NCI-H460 (cell line): ENCODE measurements at regions not wholly inside any gene's neighbourhood (a gene's known extent, or its start where the extent isn't known, plus 50 kb on each side); places are given as distances from the start of the nearest gene placed in this dataset.
"Not testable (repeated sequence)": the region's sequence is repeated elsewhere in the genome, so short reads cannot be mapped to it uniquely, and the experiment has no call there.

Source experiments
- DNase-seq: peaks from one replicate; pipeline ENCODE4 v3.0.0-alpha.2; 2016; ENCODE audit warnings: low read depth; ENCODE audit errors: extremely low read depth

DNA sequence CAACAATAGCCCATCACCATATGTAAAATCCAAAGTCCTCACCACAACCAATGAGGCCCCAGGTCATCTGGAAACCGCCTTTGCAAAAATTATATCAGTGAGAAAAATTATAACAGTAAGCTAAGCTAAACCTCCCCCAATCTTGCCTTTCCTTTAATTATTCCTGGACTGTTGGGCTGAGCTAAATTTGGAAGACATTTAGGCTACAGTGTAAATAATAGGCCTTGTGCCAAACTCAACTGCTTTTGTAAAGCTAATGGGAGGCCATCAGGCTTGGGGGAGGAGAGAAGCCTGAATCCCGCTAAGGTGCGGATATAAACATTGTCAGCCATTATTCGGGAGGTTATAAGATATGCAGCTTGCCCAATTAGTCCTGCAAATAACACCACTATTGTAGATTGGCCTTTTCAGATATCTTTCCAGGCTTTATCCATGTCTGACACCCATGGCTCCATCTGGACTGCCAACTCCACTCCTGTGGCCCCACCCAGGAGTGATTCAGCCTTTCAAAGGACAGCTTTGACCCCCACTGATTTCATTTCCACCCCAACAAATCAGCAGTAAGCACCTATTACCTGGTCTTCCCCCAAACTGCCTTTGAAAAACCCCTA, 53.0 kb upstream of the CA12 start:
- DNase-seq = no peak

DNA sequence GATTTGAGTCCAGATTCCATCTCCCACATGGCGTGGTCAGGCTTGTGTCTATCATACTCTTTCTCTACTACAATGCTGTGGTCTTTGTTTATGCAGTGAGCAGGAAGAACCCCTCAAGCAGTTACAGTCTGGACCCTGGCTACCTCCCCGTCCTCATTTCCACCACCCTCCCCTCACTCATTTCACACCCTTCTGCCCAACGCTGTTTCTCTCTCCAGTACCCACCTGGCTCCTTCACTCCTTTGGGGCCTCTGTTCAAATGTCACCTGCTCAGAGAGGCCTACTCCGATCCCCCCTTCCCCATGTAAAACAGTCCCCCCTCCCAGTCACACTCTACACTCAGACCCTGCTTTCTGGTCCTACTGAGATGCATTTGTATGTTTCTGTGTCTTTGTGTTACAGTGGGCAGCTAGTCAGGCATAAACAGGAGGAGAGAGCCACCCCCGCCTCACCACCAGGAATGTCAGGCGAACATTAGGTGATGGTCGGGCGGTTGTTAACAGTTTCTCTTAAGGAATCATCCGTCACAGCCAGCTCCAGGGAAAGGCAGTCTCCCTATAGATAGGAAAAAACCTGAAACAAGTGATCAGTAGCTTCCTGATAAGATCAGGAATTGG, 53.7 kb upstream of the CA12 start:
- DNase-seq = no peak

DNA sequence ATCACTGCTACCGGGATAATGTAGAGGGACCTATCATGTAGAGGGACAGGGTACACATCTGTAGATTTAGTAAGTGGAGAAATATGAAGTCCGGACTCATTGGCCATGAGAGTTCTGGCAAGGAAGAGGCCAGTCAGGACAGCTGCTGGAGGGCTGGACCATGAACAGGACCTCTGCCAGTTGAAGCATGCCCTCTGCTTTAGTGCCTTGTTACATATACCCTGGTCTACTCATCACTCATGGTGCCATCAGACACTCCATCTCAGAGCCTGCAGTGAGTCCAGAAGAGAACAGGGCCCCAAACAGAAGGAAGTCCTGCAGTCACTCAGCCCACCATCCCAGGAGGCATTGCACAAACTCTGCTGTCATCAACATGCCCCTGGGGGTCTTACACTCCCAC, 54.7 kb upstream of the CA12 start:
- no peak for DNase-seq

DNA sequence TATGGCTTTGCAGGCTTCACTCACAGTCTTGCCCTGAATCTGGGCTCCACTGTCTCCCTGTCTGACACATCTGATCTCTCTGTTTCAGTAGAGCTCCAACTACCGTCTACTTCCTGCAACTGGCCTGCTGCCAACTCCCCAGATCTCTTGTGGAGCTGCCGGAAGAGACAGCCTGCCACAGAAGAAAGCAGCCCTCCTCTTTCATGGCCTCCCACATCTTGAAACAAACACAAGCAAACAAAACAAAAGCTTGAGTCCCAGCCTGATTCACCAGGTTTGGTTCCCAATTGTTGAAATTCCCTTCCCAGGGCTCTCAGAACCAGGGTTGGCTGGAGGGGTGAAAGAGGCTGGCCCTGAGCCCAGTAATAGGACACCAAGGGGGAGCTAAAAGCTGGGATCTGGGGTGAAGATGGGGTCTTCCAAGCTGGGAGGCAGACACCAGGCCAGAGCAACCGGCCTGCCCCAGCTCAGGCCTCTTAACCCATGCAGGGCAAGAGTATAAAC, 55.3 kb upstream of the CA12 start:
- DNase-seq = peak; percentile 13

DNA sequence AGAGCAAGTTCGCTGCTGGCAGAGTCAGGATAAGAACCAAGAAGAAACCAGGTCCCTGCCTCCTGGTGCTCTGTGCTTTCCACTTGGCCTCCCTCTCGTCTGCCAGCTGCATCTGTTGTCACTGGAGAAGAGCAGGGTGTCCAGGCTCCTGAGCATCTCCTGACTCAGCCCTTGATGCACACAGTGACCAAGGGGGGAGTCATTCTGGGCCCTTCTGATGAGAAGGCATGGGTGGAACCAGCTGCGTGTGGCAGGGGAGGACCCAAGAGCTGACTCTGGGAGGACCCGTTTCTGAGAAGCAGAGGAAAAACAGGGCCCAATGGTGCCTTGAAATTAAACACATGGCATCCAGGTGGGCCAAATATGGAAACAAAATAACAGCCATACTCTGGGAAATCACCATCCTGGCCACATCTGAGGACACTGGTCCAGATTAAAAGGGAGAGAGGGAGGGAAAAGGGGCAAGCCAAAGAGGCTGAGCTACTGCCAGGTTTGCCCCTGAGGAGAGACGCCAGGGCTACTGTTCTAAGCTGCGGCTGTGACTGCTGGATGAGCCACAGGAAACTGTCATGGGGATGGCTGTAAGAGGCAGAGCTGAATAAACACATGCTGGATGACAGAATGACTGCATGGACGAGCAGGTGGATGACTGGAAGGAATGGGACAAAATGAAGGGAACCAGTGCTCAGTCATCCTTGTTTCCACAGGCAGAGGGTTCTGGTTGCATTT, 58.1 kb upstream of the CA12 start:
- DNase-seq = no peak

DNA sequence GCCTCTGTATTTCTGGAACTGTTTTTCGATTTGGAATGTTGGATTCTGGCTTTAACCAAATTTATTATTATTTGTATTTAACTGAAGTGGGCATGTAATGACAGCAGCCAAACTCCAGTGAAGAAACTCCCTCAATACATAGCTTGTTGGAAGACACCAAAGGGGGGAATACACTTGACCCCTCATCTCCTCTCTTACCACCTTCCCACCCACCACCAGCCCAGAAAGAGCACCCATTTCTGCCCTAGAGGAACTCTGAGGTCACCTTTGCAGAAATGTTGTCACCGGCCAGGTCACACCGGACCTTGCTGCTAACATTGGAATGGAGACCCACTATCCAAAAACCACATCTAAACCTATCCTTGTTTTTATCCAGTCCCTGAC, 58.6 kb upstream of the CA12 start:
- DNase-seq = no peak

DNA sequence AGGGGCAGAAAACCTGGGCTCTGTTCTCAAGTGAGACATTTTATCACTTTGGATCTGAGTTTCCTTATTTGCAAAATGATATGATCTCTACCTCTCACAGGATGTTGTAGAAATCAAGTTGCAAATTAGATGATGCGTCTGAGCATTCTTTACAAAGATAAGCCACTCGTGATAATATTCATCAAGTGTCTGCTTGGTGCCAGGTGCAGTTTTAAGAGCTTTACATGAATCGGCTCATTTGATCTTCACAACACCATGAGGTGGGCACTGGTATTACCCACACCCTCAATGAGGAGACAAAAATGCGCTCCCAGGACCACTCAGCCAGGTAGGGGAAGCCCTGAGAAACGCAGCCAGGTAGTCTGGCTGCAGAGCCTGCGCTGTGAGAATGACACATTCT, 59.1 kb upstream of the CA12 start:
- DNase-seq = no peak

DNA sequence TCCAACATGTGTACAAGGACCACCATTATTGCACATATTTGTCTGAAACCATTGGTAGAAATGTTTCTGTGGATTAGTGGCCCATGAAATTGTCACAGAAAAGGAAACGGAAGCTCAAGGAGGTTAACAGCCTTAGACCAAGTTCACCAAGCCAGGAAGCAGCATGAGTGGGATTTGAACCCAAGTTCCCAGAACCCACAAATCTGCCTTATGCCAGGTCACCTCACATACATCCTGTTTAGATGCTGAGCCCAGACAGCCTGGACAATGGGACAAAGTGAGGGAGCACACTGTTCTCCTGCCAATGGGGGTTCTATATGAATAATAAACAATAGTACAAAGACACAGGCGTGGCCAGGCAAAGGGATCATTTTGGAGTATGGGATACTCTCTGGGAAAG, 59.6 kb upstream of the CA12 start:
- DNase-seq = no peak

DNA sequence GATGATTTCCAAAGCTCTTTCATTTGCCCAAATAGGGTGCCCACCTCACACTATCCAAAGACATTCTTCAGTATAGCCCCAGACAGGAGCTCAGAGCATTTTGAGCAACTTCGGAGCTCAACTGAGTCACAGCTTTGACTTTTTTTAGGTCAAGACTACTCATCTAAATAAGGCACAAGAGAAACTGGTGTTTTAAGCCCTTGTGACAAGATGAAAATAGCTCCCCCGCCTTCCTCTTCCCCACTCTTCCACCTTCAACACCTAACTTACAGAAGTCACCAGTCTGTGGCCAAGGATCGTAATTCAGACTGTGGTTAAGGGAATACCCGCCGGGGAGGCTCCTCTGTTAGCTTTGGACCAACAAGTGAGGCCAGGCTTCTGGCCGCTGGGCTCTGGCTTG, 60.4 kb upstream of the CA12 start:
- no peak for DNase-seq

DNA sequence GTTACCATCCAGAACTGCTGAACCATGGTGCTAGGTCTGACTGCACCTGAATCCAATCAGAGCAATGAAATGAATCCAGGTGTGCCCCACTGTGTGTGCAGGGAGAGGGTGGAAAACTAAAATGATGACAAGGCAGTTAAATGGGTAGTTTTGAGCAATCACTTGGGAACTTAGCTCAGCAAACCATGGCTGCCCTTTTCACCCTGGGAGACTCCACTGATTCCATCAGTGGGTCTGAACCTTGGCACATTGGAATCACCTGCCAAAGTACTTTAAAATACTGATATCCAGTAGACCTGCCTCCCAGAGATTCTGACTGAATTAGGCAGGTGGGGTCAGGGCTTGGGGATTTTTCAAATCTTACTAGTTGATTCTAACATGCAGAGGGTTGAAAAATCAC, 59.8 kb upstream of the USP3 start:
- no peak for DNase-seq

DNA sequence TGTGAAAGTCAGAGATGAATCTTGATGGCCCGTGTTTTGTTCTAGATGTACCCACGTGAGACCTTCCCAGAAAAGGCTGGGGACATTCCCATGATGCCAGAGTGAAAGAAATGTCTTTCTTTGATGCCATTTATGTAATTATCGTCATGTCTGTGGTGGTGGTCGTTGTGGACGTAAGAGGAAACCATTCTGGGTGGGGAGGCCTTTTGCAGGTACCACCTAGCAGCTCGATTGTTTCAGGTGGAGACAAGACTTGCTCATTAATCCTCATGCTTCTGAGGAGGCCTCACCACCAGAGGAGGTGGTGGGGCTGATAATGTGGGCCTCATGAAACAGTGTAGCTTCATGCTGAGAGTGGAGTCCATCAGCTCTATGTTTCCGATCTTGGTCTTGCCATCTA, 58.1 kb upstream of the USP3 start:
- DNase-seq = no peak

DNA sequence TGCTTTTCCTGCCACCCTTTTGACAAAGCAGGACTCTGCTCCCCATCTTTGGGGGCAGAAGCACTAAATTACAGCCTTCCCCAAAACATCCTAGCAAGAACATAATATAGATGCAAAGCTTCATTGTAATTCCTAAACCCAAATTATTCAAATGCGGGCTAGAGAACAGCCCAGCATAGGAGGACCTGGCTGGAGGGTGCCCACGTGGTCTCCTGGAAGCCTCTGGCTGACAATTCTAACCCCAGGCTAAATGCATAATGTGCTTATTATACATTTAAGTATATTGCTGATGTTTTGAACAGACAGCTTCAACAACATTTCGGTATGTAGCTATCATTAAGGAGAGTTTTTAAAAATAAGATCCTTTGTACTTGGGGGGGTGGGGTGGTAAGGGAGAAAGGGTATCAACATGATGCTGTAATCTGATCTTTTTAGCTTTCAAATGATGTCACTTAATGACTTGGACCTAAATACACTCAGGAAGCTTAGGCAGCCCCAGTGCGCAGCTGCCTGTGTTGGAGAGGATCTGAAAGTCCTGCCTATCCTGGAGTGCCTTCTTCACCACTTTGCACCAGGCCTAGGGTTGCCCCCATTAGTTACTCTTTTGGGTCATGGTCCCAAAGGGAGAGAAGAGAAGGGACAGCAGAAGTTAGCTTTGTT, 57.2 kb upstream of the USP3 start:
- DNase-seq = no peak

DNA sequence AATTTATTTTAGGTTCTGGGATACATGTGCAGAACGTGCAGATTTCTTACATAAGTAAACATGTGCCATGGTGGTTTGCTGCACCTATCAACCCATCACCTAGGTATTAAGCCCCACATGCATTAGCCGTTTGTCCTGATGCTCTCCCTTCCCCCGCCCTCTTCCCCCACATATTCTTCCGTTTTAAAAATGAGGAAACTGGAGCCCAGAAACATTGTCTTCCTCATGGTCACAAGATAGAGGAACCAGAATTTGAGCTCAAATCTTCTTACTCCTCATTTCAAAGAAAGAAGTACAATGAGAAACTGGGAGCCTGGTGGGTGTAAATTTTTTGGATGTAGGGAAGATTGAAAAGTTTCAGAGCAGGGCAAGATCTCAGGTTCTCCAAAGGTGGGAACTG, 56.1 kb upstream of the USP3 start:
- DNase-seq = no peak

DNA sequence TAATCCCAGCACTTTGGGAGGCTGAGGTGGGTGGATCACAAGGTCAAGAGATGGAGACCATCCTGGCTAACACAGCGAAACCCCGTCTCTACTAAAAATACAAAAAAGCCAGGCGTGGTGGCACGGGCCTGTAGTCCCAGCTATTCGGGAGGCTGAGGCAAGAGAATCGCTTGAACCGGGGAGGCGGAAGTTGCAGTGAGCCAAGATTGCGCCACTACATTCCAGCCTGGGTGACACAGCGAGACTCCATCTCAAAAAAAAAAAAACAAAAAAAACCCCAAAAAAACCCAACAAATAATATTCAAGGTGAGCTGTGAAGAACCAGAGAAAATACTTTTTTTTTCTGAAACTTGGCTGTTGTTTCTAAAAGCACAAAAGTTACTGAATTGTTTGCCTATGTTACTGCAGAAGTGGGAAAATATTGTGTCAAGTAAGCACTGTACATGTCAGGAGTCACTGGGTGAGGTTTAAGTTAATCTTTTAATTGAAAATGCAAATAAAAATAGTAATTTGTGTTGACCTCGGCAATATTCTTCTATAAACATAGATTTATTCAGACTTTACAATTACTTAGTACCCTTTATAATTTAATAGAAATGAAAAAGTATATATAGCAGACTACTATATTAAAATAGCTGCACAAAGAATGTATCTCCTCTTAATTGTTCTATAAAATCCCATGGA, 55.4 kb upstream of the USP3 start:
- not testable (repeated sequence) for DNase-seq

DNA sequence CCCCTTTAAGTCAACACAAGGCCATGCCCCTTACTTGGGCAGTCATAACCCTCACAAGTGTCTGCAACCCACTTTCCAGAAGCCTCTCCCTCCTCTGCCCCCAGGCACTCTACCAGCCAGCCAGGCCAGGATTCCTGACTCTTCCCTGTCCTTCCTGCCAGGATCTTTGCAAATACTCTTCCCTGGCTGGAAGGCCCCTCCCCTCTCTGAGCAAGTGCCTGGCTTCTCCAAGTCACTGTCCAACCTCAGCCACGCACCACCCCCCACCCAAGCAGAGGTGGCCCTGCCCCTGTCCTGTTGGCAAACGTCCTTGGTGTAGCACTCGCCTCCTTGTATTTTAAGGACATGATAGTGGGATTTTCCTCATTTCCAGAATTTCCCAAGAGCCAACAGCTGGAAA, 54.7 kb upstream of the USP3 start:
- no peak for DNase-seq

DNA sequence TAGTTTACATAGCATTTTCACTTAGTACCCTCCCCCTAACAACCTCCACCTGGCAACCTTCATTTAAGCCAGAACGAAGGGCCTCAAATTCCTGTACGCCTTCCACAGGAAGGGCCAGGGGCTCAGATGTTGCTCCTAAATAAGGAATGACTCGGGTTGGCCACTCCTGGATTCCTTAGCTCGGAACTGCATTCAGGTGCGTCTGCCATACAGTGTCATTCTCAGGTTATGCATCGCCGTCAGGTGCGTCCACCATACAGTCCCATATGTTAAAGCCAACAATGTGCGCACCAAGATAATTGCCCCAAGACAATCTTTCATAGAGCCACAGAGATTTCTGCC, 53.5 kb upstream of the USP3 start:
- no peak for DNase-seq

DNA sequence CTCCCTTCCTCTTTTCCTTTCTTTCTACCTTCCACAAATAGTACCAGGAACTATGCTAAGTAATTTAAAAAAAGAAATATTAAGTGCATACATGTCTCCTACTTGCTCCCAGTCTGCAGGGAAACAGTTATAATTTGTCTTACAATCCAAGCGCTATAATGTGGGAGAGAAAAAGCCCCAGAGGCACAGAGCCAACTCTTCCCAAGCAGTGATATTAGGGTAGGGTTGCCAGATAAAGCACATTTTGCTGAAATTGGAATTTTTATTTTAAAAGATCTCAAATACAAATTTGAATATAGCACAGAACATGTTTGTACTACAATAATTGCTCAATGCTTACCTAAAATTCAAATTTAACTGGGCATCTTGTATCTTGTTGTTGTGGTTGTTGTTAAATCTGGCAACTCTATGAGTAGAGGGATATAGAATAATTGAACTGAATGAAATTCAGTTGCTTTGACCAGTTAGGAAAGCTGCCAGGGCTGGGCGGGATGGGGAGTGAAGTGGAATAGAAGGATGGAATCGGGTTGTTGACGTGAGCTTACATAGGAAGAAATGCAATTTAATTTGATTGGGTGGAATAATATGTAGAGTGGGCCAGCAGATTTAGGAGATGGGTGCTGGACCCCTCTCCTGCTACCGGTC, 52.6 kb upstream of the USP3 start:
- no peak for DNase-seq

DNA sequence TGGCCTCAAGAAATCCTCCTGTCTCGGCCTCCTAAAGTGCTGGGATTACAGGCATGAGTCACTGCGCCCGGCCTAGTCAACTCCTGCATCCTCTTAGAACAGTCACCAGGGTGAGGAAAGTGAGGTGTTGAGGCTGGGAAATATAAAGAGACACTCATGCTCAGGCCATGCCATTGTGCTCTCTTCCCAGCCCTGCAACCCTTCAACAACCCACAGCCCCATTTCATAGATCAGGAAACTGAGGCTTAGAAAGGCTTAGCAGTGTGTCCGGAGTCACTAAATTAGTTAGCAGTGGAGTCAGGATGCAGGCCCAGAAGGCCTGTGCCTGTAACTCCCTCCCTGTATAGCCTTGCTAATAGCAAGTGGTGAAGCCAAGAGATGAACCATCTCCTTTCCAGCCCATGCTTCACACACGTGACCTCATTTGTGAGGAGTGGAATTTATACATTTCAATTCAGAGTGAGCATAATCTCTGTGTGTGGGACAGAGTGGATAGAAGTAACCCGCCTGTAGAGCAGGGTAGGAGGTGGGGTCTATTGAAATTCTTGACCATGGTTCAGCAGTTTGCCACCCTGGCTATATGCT, 51.7 kb upstream of the USP3 start:
- DNase-seq = no peak

DNA sequence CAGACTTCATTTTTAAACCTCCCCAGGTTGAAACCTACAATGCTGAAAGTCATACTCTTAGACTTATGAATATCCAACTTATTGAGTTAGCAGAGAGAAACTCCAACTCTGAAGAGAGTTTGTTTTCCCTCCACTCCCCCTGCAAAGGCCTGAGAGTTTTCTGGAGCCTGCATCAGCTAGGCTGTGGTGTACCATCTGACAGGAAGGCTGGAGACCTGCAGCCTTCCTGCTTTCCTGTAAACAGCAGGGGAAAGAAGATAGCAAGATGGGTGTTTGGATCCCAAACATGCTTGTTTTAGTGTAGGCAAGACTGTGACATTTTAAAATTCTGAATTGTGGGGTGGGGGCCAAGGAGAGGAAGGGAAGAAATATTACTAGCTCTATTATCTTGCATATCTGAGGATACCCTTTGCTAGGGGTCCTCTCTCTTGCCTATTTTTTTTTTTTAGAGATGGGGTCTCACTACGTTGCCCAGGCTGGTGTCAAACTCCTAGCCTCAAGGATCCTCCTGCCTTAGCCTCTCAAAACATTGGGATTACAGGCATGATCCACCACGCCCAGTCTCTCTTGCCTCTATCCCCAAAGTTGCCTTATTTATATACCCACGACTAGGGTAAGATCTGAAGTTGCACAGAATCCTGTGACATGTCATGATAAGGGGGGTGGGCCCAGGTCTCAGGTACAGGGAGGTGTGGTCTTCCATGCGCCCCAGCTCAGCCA, 51.0 kb upstream of the USP3 start:
- no peak for DNase-seq
